HG03442 (cell line): ENCODE measurements at regions not wholly inside any gene's neighbourhood (a gene's known extent, or its start where the extent isn't known, plus 50 kb on each side); places are given as distances from the start of the nearest gene placed in this dataset.
"Not testable (repeated sequence)": the region's sequence is repeated elsewhere in the genome, so short reads cannot be mapped to it uniquely, and the experiment has no call there.

ENCODE experiments used
- ATAC-seq: cut with Tn5 transposase; IDR thresholded peaks from one replicate; pipeline ENCODE4 v1.9.1; 2021; ENCODE audit warnings: mild to moderate bottlenecking, moderate library complexity; ENCODE audit not compliant: unreplicated experiment

GRCh38 chr4:103422467-103423219 lies 224.5 kb upstream of the CENPE start:
- ATAC-seq = no peak

- no peak for ATAC-seq
Observed at GRCh38 chr4:103415801-103416200, 217.7 kb upstream of the CENPE start.

- ATAC-seq = not testable (repeated sequence)
Observed at GRCh38 chr4:103412646-103413045, 214.5 kb upstream of the CENPE start.

GRCh38 chr4:103410386-103410785 lies 212.2 kb upstream of the CENPE start:
- no peak for ATAC-seq

GRCh38 chr4:103405415-103405814 lies 207.3 kb upstream of the CENPE start:
- peak; percentile 50 for ATAC-seq

- no peak for ATAC-seq
Observed at GRCh38 chr4:103403619-103404018, 205.5 kb upstream of the CENPE start.

GRCh38 chr4:103402198-103402597 lies 204.1 kb upstream of the CENPE start:
- ATAC-seq = no peak

GRCh38 chr4:103400405-103400804 lies 202.3 kb upstream of the CENPE start:
- ATAC-seq = peak; percentile 79

- ATAC-seq = no peak
Observed at GRCh38 chr4:103397541-103397940, 199.4 kb upstream of the CENPE start.

- not testable (repeated sequence) for ATAC-seq
Observed at GRCh38 chr4:103387508-103388011, 189.4 kb upstream of the CENPE start.

- not testable (repeated sequence) for ATAC-seq
Observed at GRCh38 chr4:103385565-103385964, 187.4 kb upstream of the CENPE start.

GRCh38 chr4:103375278-103375677 lies 177.1 kb upstream of the CENPE start:
- ATAC-seq = no peak

GRCh38 chr4:103374758-103375157 lies 176.6 kb upstream of the CENPE start:
- no peak for ATAC-seq

GRCh38 chr4:103374306-103374705 lies 176.2 kb upstream of the CENPE start:
- ATAC-seq = no peak

- no peak for ATAC-seq
Observed at GRCh38 chr4:103372002-103372558, 173.9 kb upstream of the CENPE start.

GRCh38 chr4:103370336-103370735 lies 172.2 kb upstream of the CENPE start:
- no peak for ATAC-seq

- ATAC-seq = no peak
Observed at GRCh38 chr4:103365285-103365684, 167.1 kb upstream of the CENPE start.

- ATAC-seq = no peak
Observed at GRCh38 chr4:103364083-103364482, 165.9 kb upstream of the CENPE start.

GRCh38 chr4:103361926-103362325 lies 163.8 kb upstream of the CENPE start:
- no peak for ATAC-seq

- ATAC-seq = no peak
Observed at GRCh38 chr4:103359900-103360299, 161.8 kb upstream of the CENPE start.

- no peak for ATAC-seq
Observed at GRCh38 chr4:103354006-103354405, 155.9 kb upstream of the CENPE start.

GRCh38 chr4:103329642-103330041 lies 131.5 kb upstream of the CENPE start:
- ATAC-seq = no peak
